ENCODE measurements at regions not wholly inside any gene's neighbourhood (a gene's known extent, or its start where the extent isn't known, plus 50 kb on each side); places are given as distances from the start of the nearest gene placed in this dataset.

DNA sequence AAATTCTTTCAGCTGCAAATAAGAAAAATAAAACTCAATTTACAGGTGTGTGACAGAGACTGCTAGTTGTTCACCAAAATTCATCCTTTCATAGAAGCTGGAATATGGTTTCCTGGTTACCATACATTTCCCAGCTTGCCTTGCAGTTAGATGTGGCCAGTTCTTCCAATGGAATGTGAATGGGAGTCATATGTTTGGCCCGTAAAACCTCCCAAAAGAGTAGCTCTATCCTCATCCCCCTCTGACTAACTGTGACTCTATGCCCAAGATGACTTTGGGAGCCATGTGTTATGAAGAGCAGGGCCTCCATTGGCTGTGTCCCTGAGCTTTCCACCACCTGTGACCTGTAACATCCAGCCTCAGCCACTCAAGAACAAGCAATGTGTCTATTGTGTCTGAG, 90.6 kb upstream of the NGF start:
- Histone ChIP-seq H3K9me3 (ENCODE audit: control insufficient read depth, insufficient read depth, low read depth, low read length) (no peaks in the 10 kb centered on the region), H3K27ac (ENCODE audit: extremely low read depth, low read depth, low read length) (no peak overlapping the region), H3K4me1 (ENCODE audit: control insufficient read depth, insufficient read depth, low read length) (no peaks in the 10 kb centered on the region; the same call in 1 of the 2 replicates), H3K4me3 (ENCODE audit: low read depth, low read length) (no peak overlapping the region), H3K36me3 (ENCODE audit: control insufficient read depth in 2 of 2, insufficient read depth in 1 of 2, low read length in 2 of 2) (no peaks in the 10 kb centered on the region)
- ChIA-PET CTCF (interaction anchor here (0.7 to 1.1 kb wide), 4 partner anchors 12 to 153 kb away, joined by 3 to 4 read pairs (median 3); no protein-coding TSS in a partner anchor), POLR2A (no interaction called here)
- no peak for TF ChIP-seq ZNF366 (tag by site-specific recombination; conservative IDR thresholded peaks at IDR 0.05)
- TF ChIP-seq ZNF521 (tag by site-specific recombination; IDR thresholded peaks at IDR 0.05) = no peak
- no peak for TF ChIP-seq SCRT1 (tag by site-specific recombination; IDR thresholded peaks at IDR 0.05; ENCODE audit: borderline replicate concordance)
- TF ChIP-seq, protein P1, sequence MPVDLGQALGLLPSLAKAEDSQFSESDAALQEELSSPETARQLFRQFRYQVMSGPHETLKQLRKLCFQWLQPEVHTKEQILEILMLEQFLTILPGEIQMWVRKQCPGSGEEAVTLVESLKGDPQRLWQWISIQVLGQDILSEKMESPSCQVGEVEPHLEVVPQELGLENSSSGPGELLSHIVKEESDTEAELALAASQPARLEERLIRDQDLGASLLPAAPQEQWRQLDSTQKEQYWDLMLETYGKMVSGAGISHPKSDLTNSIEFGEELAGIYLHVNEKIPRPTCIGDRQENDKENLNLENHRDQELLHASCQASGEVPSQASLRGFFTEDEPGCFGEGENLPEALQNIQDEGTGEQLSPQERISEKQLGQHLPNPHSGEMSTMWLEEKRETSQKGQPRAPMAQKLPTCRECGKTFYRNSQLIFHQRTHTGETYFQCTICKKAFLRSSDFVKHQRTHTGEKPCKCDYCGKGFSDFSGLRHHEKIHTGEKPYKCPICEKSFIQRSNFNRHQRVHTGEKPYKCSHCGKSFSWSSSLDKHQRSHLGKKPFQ (tag by site-specific recombination; IDR thresholded peaks at IDR 0.05) = no peak
- no peak for TF ChIP-seq KLF7 (tag by site-specific recombination; IDR thresholded peaks at IDR 0.05; ENCODE audit: borderline replicate concordance)
- no peak for TF ChIP-seq MEIS1 (CRISPR knock-in tag; IDR thresholded peaks at IDR 0.05; ENCODE audit: borderline replicate concordance)
- TF ChIP-seq GLI2 (tag by site-specific recombination; IDR thresholded peaks at IDR 0.05; ENCODE audit: borderline replicate concordance, low read depth) = no peak

DNA sequence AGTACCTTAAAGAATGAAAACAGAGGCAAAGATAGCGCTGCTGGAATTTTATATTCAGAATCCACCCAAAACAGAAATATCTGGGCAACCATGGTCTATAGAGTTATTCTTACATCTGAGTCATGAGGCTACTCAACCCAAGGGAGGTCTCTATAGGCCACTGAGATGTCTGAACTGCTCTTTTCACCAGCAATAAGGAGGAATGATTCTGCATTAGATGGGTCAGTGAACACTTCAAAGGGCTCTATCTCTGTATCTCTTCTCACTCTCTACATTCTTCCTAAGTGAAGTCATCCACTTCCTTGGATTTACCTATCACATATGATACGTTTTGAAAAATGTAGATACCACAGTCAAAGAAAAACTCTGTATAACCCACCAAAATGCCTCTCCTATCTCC, 90.2 kb upstream of the NGF start:
- no peak overlapping the region for H3K4me3 ChIP-seq (ENCODE audit: low read depth, low read length)
- TF ChIP-seq HOXA7 (CRISPR knock-in tag; IDR thresholded peaks at IDR 0.05; ENCODE audit: borderline replicate concordance) (no peak), YY1 (tag by site-specific recombination; IDR thresholded peaks at IDR 0.05) (no peak), ZNF768 (tag by site-specific recombination; IDR thresholded peaks at IDR 0.05) (no peak), ZNF24 (tag by site-specific recombination; IDR thresholded peaks at IDR 0.05) (no peak)
- CTCF ChIA-PET = interaction anchor here (0.7 to 1.1 kb wide), 4 partner anchors 12 to 153 kb away, joined by 3 to 4 read pairs (median 3); no protein-coding TSS in a partner anchor
- no peaks in the 10 kb centered on the region; the same call in 1 of the 2 replicates for H3K4me1 ChIP-seq (ENCODE audit: control insufficient read depth, insufficient read depth, low read length)
- no peak overlapping the region for H3K27ac ChIP-seq (ENCODE audit: extremely low read depth, low read depth, low read length)
- H3K36me3 ChIP-seq (ENCODE audit: control insufficient read depth in 2 of 2, insufficient read depth in 1 of 2, low read length in 2 of 2) = no peaks in the 10 kb centered on the region
- POLR2A ChIA-PET = interaction anchor here (1.1 kb wide), 1 partner anchor 91 kb away, joined by 3 read pairs; the partner anchor contains the start of gene NGF
- H3K9me3 ChIP-seq (ENCODE audit: control insufficient read depth, insufficient read depth, low read depth, low read length) = no peaks in the 10 kb centered on the region

DNA sequence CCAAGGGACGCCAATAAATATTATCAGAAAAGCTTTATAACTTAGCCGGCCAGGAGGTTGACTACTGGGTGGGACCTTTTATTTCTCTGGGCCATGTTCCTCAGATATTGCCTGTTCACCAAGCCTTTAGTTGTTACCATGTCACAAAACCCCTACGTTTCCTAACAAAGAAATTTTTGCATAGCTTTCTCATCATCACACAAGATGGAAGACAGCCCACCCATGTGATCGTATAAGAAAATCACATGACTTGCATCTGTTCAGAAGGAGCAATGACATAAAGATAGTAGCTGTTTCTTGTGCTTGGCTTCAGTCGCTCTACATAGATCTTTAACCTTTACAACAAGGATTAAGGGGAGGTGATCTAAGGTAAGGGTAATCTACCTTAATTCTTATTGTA, 88.9 kb upstream of the NGF start:
- no peak for TF ChIP-seq ZBTB49 (tag by site-specific recombination; IDR thresholded peaks at IDR 0.05; ENCODE audit: low read depth)
- no peaks in the 10 kb centered on the region for H3K36me3 ChIP-seq (ENCODE audit: control insufficient read depth in 2 of 2, insufficient read depth in 1 of 2, low read length in 2 of 2)
- ChIA-PET POLR2A (interaction anchor here (1.1 kb wide), 1 partner anchor 89 kb away, joined by 3 read pairs; the partner anchor contains the start of gene NGF), CTCF (interaction anchor here (0.8 to 1.3 kb wide), 5 partner anchors 43 to 151 kb away, joined by 3 read pairs; no protein-coding TSS in a partner anchor)
- H3K9me3 ChIP-seq (ENCODE audit: control insufficient read depth, insufficient read depth, low read depth, low read length) = no peaks in the 10 kb centered on the region
- no peak overlapping the region for H3K27ac ChIP-seq (ENCODE audit: extremely low read depth, low read depth, low read length)
- no peaks in the 10 kb centered on the region; the same call in 1 of the 2 replicates for H3K4me1 ChIP-seq (ENCODE audit: control insufficient read depth, insufficient read depth, low read length)
- no peak overlapping the region for H3K4me3 ChIP-seq (ENCODE audit: low read depth, low read length)

- no peak overlapping the region for H3K27ac ChIP-seq (ENCODE audit: extremely low read depth, low read depth, low read length)
- no peak overlapping the region for H3K4me3 ChIP-seq (ENCODE audit: low read depth, low read length)
- H3K9me3 ChIP-seq (ENCODE audit: control insufficient read depth, insufficient read depth, low read depth, low read length) = no peaks in the 10 kb centered on the region
- H3K4me1 ChIP-seq (ENCODE audit: control insufficient read depth, insufficient read depth, low read length) = no peaks in the 10 kb centered on the region; the same call in 1 of the 2 replicates
- CTCF ChIA-PET = interaction anchor here (0.8 to 1.3 kb wide), 3 partner anchors 43 to 151 kb away, joined by 3 read pairs; no protein-coding TSS in a partner anchor
- POLR2A ChIA-PET = no interaction called here
- H3K36me3 ChIP-seq (ENCODE audit: control insufficient read depth in 2 of 2, insufficient read depth in 1 of 2, low read length in 2 of 2) = no peaks in the 10 kb centered on the region
- TF ChIP-seq ZNF692 (tag by site-specific recombination; IDR thresholded peaks at IDR 0.05) = no peak
- TF ChIP-seq ZNF624 (tag by site-specific recombination; IDR thresholded peaks at IDR 0.05) = no peak
- TF ChIP-seq PRDM10 (tag by site-specific recombination; IDR thresholded peaks at IDR 0.05) = no peak
- TF ChIP-seq, protein P2, sequence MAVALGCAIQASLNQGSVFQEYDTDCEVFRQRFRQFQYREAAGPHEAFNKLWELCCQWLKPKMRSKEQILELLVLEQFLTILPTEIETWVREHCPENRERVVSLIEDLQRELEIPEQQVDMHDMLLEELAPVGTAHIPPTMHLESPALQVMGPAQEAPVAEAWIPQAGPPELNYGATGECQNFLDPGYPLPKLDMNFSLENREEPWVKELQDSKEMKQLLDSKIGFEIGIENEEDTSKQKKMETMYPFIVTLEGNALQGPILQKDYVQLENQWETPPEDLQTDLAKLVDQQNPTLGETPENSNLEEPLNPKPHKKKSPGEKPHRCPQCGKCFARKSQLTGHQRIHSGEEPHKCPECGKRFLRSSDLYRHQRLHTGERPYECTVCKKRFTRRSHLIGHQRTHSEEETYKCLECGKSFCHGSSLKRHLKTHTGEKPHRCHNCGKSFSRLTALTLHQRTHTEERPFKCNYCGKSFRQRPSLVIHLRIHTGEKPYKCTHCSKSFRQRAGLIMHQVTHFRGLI (tag by site-specific recombination; IDR thresholded peaks at IDR 0.05) = no peak
Observed at GRCh38 chr1:115426231-115426771, 88.3 kb upstream of the NGF start.
